Hepatocyte (in vitro differentiated cells): ENCODE measurements at regions not wholly inside any gene's neighbourhood (a gene's known extent, or its start where the extent isn't known, plus 50 kb on each side); places are given as distances from the start of the nearest gene placed in this dataset.

Source experiments
- DNase-seq: peaks from one replicate; pipeline ENCODE4 v3.0.0-alpha.2; 2016; ENCODE audit warnings: low spot score
- H2AFZ ChIP-seq: fragments of 200-600 bp; sonication (generic); 2 replicates; pipeline ENCODE4 v1.6.0; 2016; ENCODE audit warnings: antibody characterized with exemption, mild to moderate bottlenecking
- H3K27ac ChIP-seq: fragments of 200-600 bp; sonication (generic); 2 replicates; pipeline ENCODE4 v1.5.1; 2016; ENCODE audit warnings: mild to moderate bottlenecking
- H3K27me3 ChIP-seq: fragments of 200-600 bp; sonication (generic); 2 replicates; pipeline ENCODE4 v1.6.1; 2016
- H3K36me3 ChIP-seq: fragments of 200-600 bp; sonication (generic); replicated peaks from 2 replicates; pipeline ENCODE4 v1.5.1; 2016; ENCODE audit warnings: low read depth; ENCODE audit not compliant: insufficient read depth
- H3K4me1 ChIP-seq: fragments of 200-600 bp; sonication (generic); 2 replicates; pipeline ENCODE4 v1.5.1; 2016; ENCODE audit warnings: mild to moderate bottlenecking, moderate library complexity; ENCODE audit not compliant: insufficient read depth
- H3K4me2 ChIP-seq: fragments of 200-600 bp; sonication (generic); 2 replicates; pipeline ENCODE4 v1.6.0; 2016
- H3K4me3 ChIP-seq: fragments of 200-600 bp; sonication (generic); 2 replicates; pipeline ENCODE4 v1.5.1; 2016; ENCODE audit warnings: mild to moderate bottlenecking
- H3K79me2 ChIP-seq: fragments of 200-600 bp; sonication (generic); 2 replicates; pipeline ENCODE4 v1.6.0; 2017; ENCODE audit warnings: mild to moderate bottlenecking
- H3K9me2 ChIP-seq: fragments of 200-600 bp; sonication (generic); replicated peaks from 2 replicates; pipeline ENCODE4 v1.6.0; 2017; ENCODE audit warnings: mild to moderate bottlenecking; ENCODE audit not compliant: insufficient read depth
- H3K9me3 ChIP-seq: fragments of 200-600 bp; sonication (generic); 2 replicates; pipeline ENCODE4 v1.5.1; 2016; ENCODE audit warnings: low read depth, mild to moderate bottlenecking
- H4K20me1 ChIP-seq: fragments of 200-600 bp; sonication (generic); 2 replicates; pipeline ENCODE4 v1.6.0; 2016; ENCODE audit warnings: mild to moderate bottlenecking; ENCODE audit not compliant: insufficient read depth, poor library complexity, severe bottlenecking
- EZH2 ChIP-seq: fragments of 200-600 bp; sonication (generic); IDR thresholded peaks from 2 replicates; pipeline ENCODE4 v1.6.1; 2016; ENCODE audit warnings: antibody characterized with exemption, mild to moderate bottlenecking, borderline replicate concordance
- EZH2phosphoT487 ChIP-seq: fragments of 200-600 bp; sonication (generic); IDR thresholded peaks from one replicate; pipeline ENCODE4 v1.6.1; 2018; ENCODE audit warnings: antibody characterized with exemption, mild to moderate bottlenecking, low read depth, moderate library complexity; ENCODE audit not compliant: unreplicated experiment, severe bottlenecking
- WGBS: methylation state at CpG from one replicate; pipeline ENCODE4 v1.1.6; 2016; ENCODE audit warnings: low lambda C conversion rate; ENCODE audit errors: missing lambda C conversion rate; 5-methylcytosine and 5-hydroxymethylcytosine counted together
- TF ChIP-seq, protein P1 (sequence below): fragments of 200-600 bp; sonication (generic); IDR thresholded peaks from 2 replicates; pipeline ENCODE4 v1.5.1; 2016; ENCODE audit warnings: antibody characterized with exemption, mild to moderate bottlenecking; ENCODE audit not compliant: poor library complexity

DNA sequence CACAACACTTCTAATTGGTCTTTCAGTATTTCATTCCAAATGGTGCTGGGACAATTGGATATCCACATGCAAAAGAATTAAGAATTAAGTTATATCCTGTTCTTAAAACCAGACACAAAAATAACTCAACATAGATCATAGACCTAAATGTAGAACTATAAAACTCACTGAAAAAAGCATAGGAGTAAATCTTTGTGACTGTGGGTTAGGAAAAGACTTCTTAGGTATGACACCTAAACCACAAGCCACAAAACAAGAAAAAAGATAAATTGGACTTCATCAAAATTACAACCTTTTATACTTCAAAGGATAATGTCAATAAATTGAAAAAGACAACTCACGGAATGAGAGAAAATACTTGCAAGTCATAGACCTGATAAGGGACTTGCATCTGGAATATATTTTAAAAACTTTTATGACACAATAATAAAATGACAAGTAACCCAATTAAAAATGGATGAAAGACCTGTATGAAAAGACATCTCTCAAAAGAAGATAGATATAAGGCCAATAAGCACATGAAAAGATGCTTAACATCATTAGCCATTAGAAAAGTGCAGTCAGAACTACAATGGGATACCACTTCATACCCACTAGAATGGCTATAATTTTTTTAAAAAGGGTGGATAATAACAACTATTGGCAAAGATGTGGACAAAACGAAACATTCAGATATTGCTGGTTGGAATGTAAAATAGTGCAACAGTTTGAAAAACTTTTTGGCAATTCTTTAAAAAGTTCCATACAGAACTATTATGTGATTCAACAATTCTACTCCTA, 72.5 kb upstream of the SLC38A4 start:
- Histone ChIP-seq H3K36me3 (no peaks in the 10 kb centered on the region), H4K20me1 (no peaks in the 10 kb centered on the region), H3K9me2 (no peaks in the 10 kb centered on the region), H3K27ac (no peak overlapping the region), H3K4me3 (no peak overlapping the region), H2AFZ (no peak overlapping the region), H3K27me3 (no peaks in the 10 kb centered on the region), H3K9me3 (no peaks in the 10 kb centered on the region), H3K79me2 (no peaks in the 10 kb centered on the region), H3K4me1 (no peaks in the 10 kb centered on the region), H3K4me2 (no peak overlapping the region)
- DNase-seq: no peak
- WGBS: 83% methylated on average over 2 of the region's 2 CpGs
- TF ChIP-seq, protein P1, sequence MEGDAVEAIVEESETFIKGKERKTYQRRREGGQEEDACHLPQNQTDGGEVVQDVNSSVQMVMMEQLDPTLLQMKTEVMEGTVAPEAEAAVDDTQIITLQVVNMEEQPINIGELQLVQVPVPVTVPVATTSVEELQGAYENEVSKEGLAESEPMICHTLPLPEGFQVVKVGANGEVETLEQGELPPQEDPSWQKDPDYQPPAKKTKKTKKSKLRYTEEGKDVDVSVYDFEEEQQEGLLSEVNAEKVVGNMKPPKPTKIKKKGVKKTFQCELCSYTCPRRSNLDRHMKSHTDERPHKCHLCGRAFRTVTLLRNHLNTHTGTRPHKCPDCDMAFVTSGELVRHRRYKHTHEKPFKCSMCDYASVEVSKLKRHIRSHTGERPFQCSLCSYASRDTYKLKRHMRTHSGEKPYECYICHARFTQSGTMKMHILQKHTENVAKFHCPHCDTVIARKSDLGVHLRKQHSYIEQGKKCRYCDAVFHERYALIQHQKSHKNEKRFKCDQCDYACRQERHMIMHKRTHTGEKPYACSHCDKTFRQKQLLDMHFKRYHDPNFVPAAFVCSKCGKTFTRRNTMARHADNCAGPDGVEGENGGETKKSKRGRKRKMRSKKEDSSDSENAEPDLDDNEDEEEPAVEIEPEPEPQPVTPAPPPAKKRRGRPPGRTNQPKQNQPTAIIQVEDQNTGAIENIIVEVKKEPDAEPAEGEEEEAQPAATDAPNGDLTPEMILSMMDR: no peak
- TF ChIP-seq EZH2phosphoT487 (no peak), EZH2 (no peak)

DNA sequence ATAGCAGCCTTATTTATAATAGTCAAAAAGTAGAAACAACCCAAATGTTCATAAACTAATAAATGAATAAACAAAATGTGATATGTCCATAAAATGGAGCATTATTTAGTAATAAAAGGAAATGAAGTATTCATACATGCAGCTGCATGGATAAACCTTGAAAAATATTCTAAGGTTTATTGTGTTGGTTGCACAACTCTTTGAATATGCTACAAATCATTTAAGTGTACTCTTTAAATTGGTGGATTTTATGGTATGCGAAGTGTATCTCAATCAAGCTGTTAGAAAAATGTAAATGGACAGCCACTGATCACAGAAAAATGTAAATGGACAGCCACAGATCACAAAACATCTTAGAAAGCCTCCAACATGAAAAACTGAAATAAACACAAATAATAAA, 73.2 kb upstream of the SLC38A4 start:
- no peaks in the 10 kb centered on the region for H3K36me3 ChIP-seq
- H4K20me1 ChIP-seq: no peaks in the 10 kb centered on the region
- no peak for DNase-seq
- no peak overlapping the region for H3K4me2 ChIP-seq
- no peaks in the 10 kb centered on the region for H3K4me1 ChIP-seq
- H3K9me3 ChIP-seq: no peaks in the 10 kb centered on the region
- TF ChIP-seq EZH2 (no peak), EZH2phosphoT487 (no peak)
- TF ChIP-seq, protein P1: no peak
- 74% methylated on average over 1 of the region's 1 CpG for WGBS
- H3K9me2 ChIP-seq: no peaks in the 10 kb centered on the region
- H3K79me2 ChIP-seq: no peaks in the 10 kb centered on the region
- no peaks in the 10 kb centered on the region for H3K27me3 ChIP-seq
- no peak overlapping the region for H2AFZ ChIP-seq
- no peak overlapping the region for H3K4me3 ChIP-seq
- no peak overlapping the region for H3K27ac ChIP-seq

DNA sequence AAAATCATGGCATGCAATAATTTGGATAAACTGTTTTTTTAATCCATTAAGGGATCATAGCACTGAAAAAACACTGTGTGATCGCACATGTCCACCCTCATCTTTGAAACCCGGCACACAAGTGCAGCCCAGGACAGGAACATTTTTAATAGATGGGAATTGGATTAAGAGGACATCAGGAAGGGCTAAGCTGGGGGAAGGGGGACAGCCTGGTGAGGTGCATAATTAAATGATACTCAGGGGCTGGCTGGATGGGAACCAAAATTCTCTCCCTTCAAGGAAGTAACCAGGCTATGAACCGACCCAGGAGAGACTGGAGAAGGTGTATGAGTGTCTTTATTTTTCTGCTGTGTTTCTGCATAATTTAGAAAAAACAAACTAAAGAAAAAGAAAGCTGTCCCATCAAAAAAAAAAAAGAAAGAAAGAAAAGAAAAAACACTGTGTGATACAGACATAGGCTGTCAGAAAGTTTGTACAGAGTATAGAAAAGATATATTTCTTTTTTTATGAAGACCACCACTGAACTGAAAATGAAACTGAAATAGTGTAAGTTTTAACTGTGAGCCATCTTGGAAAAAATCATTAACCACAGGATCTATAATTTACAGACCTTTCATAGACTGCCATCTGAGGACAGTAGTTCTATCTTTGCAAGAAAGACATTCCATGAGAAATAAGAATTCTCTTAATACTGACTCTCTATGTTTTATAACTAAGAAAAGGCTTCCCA, 75.1 kb upstream of the SLC38A4 start:
- no peaks in the 10 kb centered on the region for H3K9me3 ChIP-seq
- no peaks in the 10 kb centered on the region for H3K36me3 ChIP-seq
- H3K9me2 ChIP-seq: no peaks in the 10 kb centered on the region
- TF ChIP-seq EZH2phosphoT487 (no peak), EZH2 (no peak)
- TF ChIP-seq, protein P1: no peak
- no peaks in the 10 kb centered on the region for H3K27me3 ChIP-seq
- no peak overlapping the region for H3K27ac ChIP-seq
- H4K20me1 ChIP-seq: no peaks in the 10 kb centered on the region
- no peak for DNase-seq
- no peak overlapping the region for H2AFZ ChIP-seq
- H3K4me3 ChIP-seq: no peak overlapping the region
- no peaks in the 10 kb centered on the region for H3K79me2 ChIP-seq
- WGBS: 90% methylated on average over 3 of the region's 3 CpGs
- H3K4me1 ChIP-seq: peaks cover 4% of the 10 kb centered on the region
- no peak overlapping the region for H3K4me2 ChIP-seq
